IMR-90 (cell line): ENCODE measurements at regions not wholly inside any gene's neighbourhood (a gene's known extent, or its start where the extent isn't known, plus 50 kb on each side); places are given as distances from the start of the nearest gene placed in this dataset.

ENCODE experiments used
- ATAC-seq: fragments of 200-7000 bp; cut with Tn5 transposase; 2 replicates; pipeline ENCODE4 v1.9.1; 2020; ENCODE audit warnings: low read depth, mild to moderate bottlenecking, moderate library complexity
- BruUV-seq: library from RNA; stranded (reverse); fragments of 400-500 nt; replicated peaks from 2 replicates; lab custom pipeline; 2021; lab: Mats Ljungman, UMichigan
- CTCF ChIA-PET: fragments of 300-600 bp; formaldehyde crosslinking; extraction: SDS; loops from one replicate; lab custom pipeline; 2021; ENCODE audit warnings: antibody characterized with exemption; lab: Yijun Ruan, JAX
- POLR2A ChIA-PET: fragments of 300-600 bp; sonication (Branson Sonifier 250); formaldehyde crosslinking; loops from one replicate; lab custom pipeline; 2022; ENCODE audit warnings: antibody characterized with exemption; ENCODE audit not compliant: unreplicated experiment; lab: Charles Lee
- DNase-seq: peaks from one replicate; pipeline ENCODE4 v3.0.0; 2013
- H2AFZ ChIP-seq: replicated peaks from 2 replicates; pipeline ENCODE3; 2013; ENCODE audit warnings: low read length, mild to moderate bottlenecking; ENCODE audit not compliant: poor library complexity
- H2AK5ac ChIP-seq: 2 replicates; pipeline ENCODE4 v1.6.1; 2013; ENCODE audit warnings: low read depth, low read length, inconsistent platforms
- H2AK9ac ChIP-seq: replicated peaks from 2 replicates; pipeline ENCODE3; 2013; ENCODE audit warnings: mild to moderate bottlenecking, low read depth, low read length, moderate library complexity; ENCODE audit not compliant: poor library complexity
- H2BK120ac ChIP-seq: 2 replicates; pipeline ENCODE4 v1.6.1; 2013; ENCODE audit warnings: low read depth, low read length, inconsistent platforms
- H2BK15ac ChIP-seq: 3 replicates; pipeline ENCODE4 v1.6.1; 2013; ENCODE audit warnings: low read depth, low read length, inconsistent platforms
- H2BK20ac ChIP-seq: 2 replicates; pipeline ENCODE4 v1.6.1; 2013; ENCODE audit warnings: low read depth, mild to moderate bottlenecking, inconsistent platforms, low read length, moderate library complexity
- H2BK5ac ChIP-seq: 2 replicates; pipeline ENCODE4 v1.6.1; 2013; ENCODE audit warnings: mild to moderate bottlenecking, low read depth, low read length, inconsistent platforms; ENCODE audit not compliant: poor library complexity, severe bottlenecking
- H3K14ac ChIP-seq: replicated peaks from 2 replicates; pipeline ENCODE4 v1.6.1; 2013; ENCODE audit warnings: low read depth, low read length, inconsistent platforms
- H3K18ac ChIP-seq: 2 replicates; pipeline ENCODE4 v1.6.1; 2013; ENCODE audit warnings: low read depth, low read length, control low read depth
- H3K23ac ChIP-seq: 2 replicates; pipeline ENCODE4 v1.6.1; 2013; ENCODE audit warnings: low read depth, low read length, inconsistent platforms
- H3K27ac ChIP-seq: 2 replicates; pipeline ENCODE4 v1.5.1; 2013; ENCODE audit warnings: mild to moderate bottlenecking, control low read depth, low read length; ENCODE audit not compliant: insufficient read depth
- H3K27me3 ChIP-seq: 2 replicates; pipeline ENCODE4 v1.6.1; 2013; ENCODE audit warnings: low read length; ENCODE audit not compliant: control insufficient read depth, insufficient read depth
- H3K36me3 ChIP-seq: 2 replicates; pipeline ENCODE4 v1.6.1; 2013; ENCODE audit warnings: low read length, mixed read lengths; ENCODE audit not compliant: control insufficient read depth, insufficient read depth
- H3K4ac ChIP-seq: 2 replicates; pipeline ENCODE4 v1.6.1; 2013; ENCODE audit warnings: low read depth, low read length, inconsistent platforms
- H3K4me1 ChIP-seq: 2 replicates; pipeline ENCODE4 v1.6.1; 2013; ENCODE audit warnings: low read length, mixed read lengths; ENCODE audit not compliant: control insufficient read depth, insufficient read depth
- H3K4me2 ChIP-seq: 2 replicates; pipeline ENCODE4 v1.6.1; 2013; ENCODE audit warnings: low read depth, mild to moderate bottlenecking, control low read depth, low read length, moderate library complexity
- H3K4me3 ChIP-seq: 2 replicates; pipeline ENCODE4 v1.5.1; 2013; ENCODE audit warnings: low read depth, mild to moderate bottlenecking, control low read depth, low read length, moderate library complexity; ENCODE audit not compliant: insufficient read depth
- H3K56ac ChIP-seq: 2 replicates; pipeline ENCODE4 v1.6.1; 2013; ENCODE audit warnings: low read length, inconsistent platforms; ENCODE audit not compliant: insufficient read depth; ENCODE audit errors: extremely low read depth
- H3K79me1 ChIP-seq, 2 experiments: 2 replicates each; pipeline ENCODE4 v1.6.1; 2013; ENCODE audit warnings: low read length in 2 of 2, inconsistent platforms in 1 of 2, low read depth in 1 of 2
- H3K9ac ChIP-seq: 2 replicates; pipeline ENCODE4 v1.6.1; 2013; ENCODE audit warnings: low read depth, low read length, control low read depth
- H3K9me1 ChIP-seq: 2 replicates; pipeline ENCODE4 v1.6.1; 2013; ENCODE audit warnings: low read length, inconsistent platforms; ENCODE audit not compliant: insufficient read depth
- H3K9me3 ChIP-seq: 2 replicates; pipeline ENCODE4 v1.6.1; 2013; ENCODE audit warnings: low read length; ENCODE audit not compliant: control insufficient read depth, insufficient read depth
- H4K20me1 ChIP-seq: 2 replicates; pipeline ENCODE4 v1.6.1; 2013; ENCODE audit warnings: low read length, inconsistent platforms; ENCODE audit not compliant: insufficient read depth
- H4K5ac ChIP-seq: 2 replicates; pipeline ENCODE4 v1.6.1; 2013; ENCODE audit warnings: mild to moderate bottlenecking, low read depth, low read length, control low read depth
- H4K8ac ChIP-seq, 2 experiments: 2 replicates each; pipeline ENCODE4 v1.6.1; 2013; ENCODE audit warnings: low read depth in 2 of 2, low read length in 2 of 2, control low read depth in 1 of 2, inconsistent platforms in 1 of 2
- H4K91ac ChIP-seq: 2 replicates; pipeline ENCODE4 v1.6.1; 2013; ENCODE audit warnings: low read depth, low read length, inconsistent platforms; ENCODE audit not compliant: insufficient read depth
- CEBPB ChIP-seq: IDR thresholded peaks from 2 replicates; pipeline ENCODE4 v1.6.1; 2012; ENCODE audit warnings: low read depth, low read length, improper control_type of control experiment
- FOS ChIP-seq: fragments of 150-350 bp; IDR thresholded peaks from 2 replicates; pipeline ENCODE4 v1.6.1; 2016; ENCODE audit warnings: low read depth, low read length
- MAZ ChIP-seq: IDR thresholded peaks from 2 replicates; pipeline ENCODE4 v1.6.1; 2012; ENCODE audit warnings: low read depth, mild to moderate bottlenecking, low read length, improper control_type of control experiment, moderate library complexity, borderline replicate concordance
- MXI1 ChIP-seq: IDR thresholded peaks from 2 replicates; pipeline ENCODE4 v1.6.1; 2012; ENCODE audit warnings: low read depth, mild to moderate bottlenecking, low read length, moderate library complexity, borderline replicate concordance
- RAD21 ChIP-seq: IDR thresholded peaks from 2 replicates; pipeline ENCODE4 v1.6.1; 2012; ENCODE audit warnings: low read length, improper control_type of control experiment
- USF2 ChIP-seq: fragments of 150-350 bp; IDR thresholded peaks from 2 replicates; pipeline ENCODE4 v1.6.1; 2017; ENCODE audit warnings: mild to moderate bottlenecking, antibody characterized with exemption, low read length, low read depth
- WGBS, 2 experiments: methylation state at CpG; one replicate each; pipeline versions ENCODE4 v1.1.5 to v1.1.7; 2013; ENCODE audit warnings: missing lambda C conversion rate in 2 of 2; ENCODE audit not compliant: insufficient read length in 1 of 2; ENCODE audit errors: extremely low coverage in 2 of 2; 5-methylcytosine and 5-hydroxymethylcytosine counted together
- dilution Hi-C: fragments of 300-500 bp; cut with HindIII; formaldehyde crosslinking; loops from one replicate; pipeline ENCODE4 v1.14.3; 2018; ENCODE audit warnings: low sequenced_read_pairs; ENCODE audit not compliant: unreplicated experiment
- in situ Hi-C: fragments of 300-500 bp; cut with MboI; formaldehyde crosslinking; loops from 3 replicates; pipeline ENCODE4 v1.14.3; 2019; ENCODE audit warnings: low sequenced_read_pairs, inconsistent platforms, mixed read lengths
- intact Hi-C: fragments of 100-400 bp; cut with micrococcal nuclease; formaldehyde crosslinking; loops from 2 replicates; pipeline ENCODE4 v1.10.0; 2022

DNA sequence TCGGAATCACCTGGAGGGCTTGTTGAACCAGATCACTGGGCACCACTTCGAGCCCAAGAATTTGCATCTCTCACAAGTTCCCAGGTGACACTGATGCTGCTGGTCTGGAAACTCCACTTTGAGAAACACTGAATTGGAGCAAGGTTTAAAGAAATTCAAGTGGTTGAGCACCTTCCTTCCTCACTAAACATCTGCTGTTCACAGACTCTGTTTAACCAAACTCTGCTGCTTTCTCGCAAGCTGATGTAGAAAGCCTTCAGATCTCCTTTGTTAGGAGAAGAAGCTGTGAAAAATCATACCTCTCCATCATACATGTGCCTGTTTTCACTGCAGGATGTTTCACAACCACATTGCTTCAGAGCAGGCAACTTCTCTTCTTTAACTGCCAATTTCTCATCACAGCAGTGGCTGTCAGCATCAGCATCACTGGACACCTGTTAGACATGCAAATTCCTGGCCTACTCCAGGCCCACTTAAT is 87.5 kb upstream of the TOP1 start:
- Histone ChIP-seq H3K9me3 (no peaks in the 10 kb centered on the region), H3K4ac (no peak overlapping the region), H4K5ac (no peak overlapping the region), H3K36me3 (no peaks in the 10 kb centered on the region), H3K23ac (no peak overlapping the region), H2AK9ac (no peak overlapping the region), H2BK15ac (no peak overlapping the region), H3K4me3 (no peak overlapping the region), H2BK120ac (no peak overlapping the region), H4K8ac (no peak overlapping the region), H3K27ac (no peak overlapping the region), H4K20me1 (no peaks in the 10 kb centered on the region; the same call in 1 of the 2 replicates), H3K18ac (no peak overlapping the region), H3K9me1 (peaks cover 4% of the 10 kb centered on the region; the same call in 1 of the 2 replicates), H2BK20ac (no peak overlapping the region), H2BK5ac (no peak overlapping the region), H3K4me1 (peaks cover 1% of the 10 kb centered on the region; the same call in 1 of the 2 replicates), H3K27me3 (no peaks in the 10 kb centered on the region), H3K9ac (no peak overlapping the region), H3K79me1 (no peaks in the 10 kb centered on the region), H2AFZ (no peak overlapping the region), H3K4me2 (no peak overlapping the region), H2AK5ac (no peak overlapping the region), H4K91ac (no peak overlapping the region), H3K14ac (no peak overlapping the region), H3K56ac (no peak overlapping the region)
- no TSS peak for BruUV-seq
- TF ChIP-seq FOS (no peak), MXI1 (no peak), USF2 (no peak), CEBPB (no peak), RAD21 (no peak), MAZ (no peak)
- dilution Hi-C loops (no loop called here), in situ Hi-C loops (loop anchor here (10.0 kb wide), 1 partner anchor 196 kb away; no protein-coding TSS in a partner anchor), intact Hi-C loops (no loop called here)
- 100% methylated on average over 1 of the region's 3 CpGs; no CpG with 5 or more reads in 1 of the 2 experiments for WGBS, 2 experiments
- POLR2A ChIA-PET, result no interaction called here
- CTCF ChIA-PET, result no interaction called here
- ATAC-seq (no peak), DNase-seq (no peak)
